HG02588 (cell line): ENCODE measurements at regions not wholly inside any gene's neighbourhood (a gene's known extent, or its start where the extent isn't known, plus 50 kb on each side); places are given as distances from the start of the nearest gene placed in this dataset.
"Not testable (repeated sequence)": the region's sequence is repeated elsewhere in the genome, so short reads cannot be mapped to it uniquely, and the experiment has no call there.

Experiments
- ATAC-seq: cut with Tn5 transposase; IDR thresholded peaks from one replicate; pipeline ENCODE4 v1.9.1; 2021; ENCODE audit warnings: mild to moderate bottlenecking, moderate library complexity; ENCODE audit not compliant: unreplicated experiment

DNA sequence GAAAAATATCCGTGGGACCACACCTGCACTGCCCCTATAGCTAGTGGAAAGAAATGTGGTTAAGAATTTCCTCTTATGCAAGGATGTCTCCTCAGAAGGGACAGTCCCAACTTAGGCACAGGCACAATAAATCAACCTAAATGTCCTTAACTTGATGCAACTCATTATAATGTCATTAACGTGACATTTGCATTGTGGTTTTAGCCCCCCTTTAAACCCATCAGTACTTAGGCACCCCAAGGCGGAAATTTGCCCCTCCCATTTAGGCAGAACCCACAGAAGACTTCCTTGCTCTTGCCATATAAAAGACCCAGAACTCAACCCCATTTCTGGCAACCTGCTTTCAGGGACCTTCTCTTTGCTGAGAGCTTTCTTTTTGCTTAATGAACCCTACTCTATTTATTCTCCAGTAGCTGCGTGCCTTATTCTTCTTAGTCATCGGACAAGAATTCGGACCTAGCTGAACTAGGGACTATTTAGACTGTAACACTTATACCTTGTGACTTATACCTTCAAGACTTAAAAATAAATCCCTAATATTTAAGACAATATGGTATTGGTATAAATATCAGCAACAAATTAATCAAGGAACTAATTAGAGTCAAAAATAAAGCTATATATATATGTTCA is 1281.6 kb upstream of the TMEFF2 start:
- no peak for ATAC-seq

DNA sequence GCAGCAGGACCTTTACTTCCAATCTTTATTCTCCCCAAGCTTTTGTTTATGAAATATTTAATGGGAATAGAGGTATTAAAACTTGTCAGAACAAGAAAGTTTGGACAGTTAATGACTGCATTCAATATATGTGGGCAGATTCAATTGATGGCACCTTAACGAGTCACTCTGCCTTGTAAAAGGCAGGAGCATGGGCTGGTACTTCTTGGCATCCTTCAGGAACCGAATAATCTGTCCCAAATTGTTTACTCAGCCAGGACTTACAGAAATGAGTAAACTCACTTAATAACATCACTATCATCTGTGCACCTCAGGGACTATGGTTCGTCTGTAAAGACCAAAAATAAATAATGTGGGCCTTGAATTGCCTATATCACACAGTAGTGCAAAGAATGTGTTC is 1280.3 kb upstream of the TMEFF2 start:
- no peak for ATAC-seq

DNA sequence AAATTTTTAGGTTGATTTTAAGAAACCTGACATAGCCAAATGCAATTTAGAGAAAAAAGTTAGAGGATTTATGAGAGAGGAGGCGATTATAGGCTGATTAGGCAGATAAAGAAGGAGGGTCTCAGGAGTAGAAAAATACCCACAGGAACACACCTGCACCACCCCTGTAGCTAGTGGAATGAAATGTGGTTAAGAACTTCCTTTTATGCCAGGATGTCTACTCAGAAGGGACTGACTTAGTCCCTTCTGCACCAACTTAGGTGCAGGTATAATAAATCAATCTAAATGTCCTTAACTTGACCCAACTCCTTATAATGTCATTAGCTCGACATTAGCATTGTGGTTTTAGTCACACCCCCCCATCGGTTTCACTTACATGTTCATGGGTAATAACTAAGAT is 1274.5 kb upstream of the TMEFF2 start:
- no peak for ATAC-seq

DNA sequence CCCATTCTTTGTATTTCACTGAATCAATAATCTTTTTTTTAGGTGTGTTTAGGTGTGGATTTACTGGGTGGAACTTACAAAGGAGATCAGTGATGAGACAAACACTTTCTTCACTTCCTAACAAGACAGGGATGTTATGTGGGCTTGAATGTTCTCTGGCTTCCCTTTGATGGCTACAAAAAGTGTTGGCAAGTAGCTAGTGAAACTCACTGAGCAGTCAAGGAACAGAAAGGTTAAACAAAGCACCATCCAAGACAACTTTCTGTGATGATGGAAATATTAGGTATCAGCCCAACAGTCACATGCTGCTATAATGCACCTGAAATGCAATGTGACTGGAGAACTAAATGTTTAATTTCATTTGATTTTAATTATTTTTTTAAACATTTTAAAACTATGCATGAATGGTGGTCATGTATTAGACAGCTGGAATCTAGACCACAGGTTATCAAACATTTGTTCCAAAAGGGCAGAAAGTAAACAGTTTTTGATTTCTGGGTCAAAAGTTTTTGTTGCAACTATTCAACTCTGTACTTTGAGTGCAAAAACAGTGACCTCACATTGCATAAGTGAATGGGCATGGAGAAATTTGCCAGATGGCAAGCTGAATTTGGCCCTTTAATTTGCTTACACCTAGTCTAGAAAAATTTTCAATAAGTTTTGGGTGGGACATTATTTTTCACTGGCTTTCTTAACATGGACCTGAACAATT is 1272.7 kb upstream of the TMEFF2 start:
- no peak for ATAC-seq

DNA sequence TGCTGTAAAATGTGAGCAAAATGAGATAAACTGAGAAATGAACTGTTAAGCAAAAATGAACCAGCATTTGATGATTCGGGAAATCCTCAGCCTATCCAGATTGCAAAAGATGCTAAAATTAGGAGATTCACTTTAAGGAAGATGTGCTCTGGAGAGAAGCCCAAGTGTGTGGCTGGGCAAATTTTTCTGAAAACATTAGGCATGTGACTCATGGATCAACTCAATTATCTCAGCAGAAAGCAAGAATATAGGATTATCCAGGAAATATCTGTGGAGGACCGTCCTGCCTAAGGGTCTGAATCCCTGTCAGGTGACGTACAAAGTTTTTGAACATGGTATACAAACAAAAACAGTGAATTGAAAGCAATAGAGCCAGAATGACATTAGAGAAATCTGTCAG is 1268.3 kb upstream of the TMEFF2 start:
- ATAC-seq, result no peak

DNA sequence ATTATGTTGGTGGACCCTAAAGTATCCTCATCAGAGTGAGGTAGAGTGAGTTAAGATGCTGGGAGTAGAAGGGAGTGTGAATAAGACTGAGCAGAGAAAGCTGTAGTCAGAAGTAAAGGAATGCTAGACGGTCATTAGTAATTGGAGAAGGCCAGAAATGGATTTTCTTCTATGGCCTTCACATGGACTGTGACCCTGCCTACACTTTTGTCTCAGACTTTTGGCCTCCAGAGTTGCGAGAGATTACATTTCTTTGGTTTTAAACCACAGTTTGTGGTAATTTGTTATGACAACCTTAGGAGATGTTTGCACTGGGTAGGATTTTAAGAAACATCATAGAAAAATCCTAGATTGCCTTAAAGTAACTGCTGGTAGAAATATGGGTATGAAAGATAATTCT is 1267.7 kb upstream of the TMEFF2 start:
- ATAC-seq, result no peak

DNA sequence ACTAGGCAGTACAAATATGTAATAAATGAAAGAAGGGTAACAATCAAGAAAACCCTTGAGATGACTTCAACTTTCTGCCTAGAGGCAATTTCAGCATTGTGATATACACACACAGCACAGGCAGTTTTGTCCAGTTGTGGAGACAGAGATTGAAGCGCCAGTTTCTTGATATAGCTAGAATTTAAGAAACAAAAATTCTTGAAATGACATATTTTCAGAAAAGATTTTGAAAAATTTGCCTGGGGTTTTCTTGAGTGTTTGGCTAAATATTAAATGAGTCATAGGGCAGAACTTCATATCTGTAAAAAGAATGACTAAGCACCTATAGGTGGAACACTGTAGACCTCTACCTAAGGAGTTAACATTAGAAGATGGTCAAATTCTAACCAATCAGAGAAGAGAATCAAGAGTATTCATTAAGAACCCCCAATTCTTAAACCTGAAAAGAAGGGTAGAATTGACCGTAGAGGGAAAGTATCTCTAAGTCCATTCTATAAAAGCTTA is 1266.8 kb upstream of the TMEFF2 start:
- no peak for ATAC-seq

DNA sequence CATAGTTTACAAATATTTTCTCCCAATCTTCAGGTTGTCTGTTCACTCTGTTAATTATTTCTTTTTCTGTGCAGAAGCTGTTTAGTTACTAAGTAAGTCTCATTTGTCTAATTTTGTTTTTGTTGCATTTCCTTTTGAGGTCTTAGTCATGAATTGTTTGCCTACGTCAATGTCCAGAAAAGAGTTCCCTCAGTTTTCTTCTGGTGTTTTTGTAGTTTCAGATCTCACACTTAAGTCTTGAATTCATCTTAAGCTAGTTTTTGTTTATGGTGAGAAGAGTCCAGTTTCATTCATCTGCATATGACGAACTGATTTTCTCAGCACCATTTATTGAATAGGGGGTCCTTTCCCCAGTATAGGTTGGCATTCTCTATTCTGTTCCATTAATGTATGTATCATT is 1252.2 kb upstream of the TMEFF2 start:
- no peak for ATAC-seq

DNA sequence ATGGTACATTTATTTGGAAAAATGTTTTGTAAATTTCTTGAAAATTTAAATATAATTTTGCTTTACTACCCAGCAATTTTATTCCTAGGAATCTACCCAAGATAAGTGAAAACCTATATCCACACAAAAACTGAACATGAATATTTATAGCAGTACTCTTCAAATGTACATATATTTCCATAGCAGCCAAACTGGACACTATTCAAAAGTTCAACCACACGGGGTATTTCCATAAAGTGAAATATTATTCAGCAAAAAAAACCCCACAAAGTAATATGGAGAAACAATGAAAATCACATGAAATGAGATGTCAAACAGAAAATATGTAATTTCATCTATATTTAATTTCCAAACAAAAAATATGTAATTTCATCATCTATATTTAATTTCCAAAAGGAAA is 1247.6 kb upstream of the TMEFF2 start:
- ATAC-seq, result no peak

DNA sequence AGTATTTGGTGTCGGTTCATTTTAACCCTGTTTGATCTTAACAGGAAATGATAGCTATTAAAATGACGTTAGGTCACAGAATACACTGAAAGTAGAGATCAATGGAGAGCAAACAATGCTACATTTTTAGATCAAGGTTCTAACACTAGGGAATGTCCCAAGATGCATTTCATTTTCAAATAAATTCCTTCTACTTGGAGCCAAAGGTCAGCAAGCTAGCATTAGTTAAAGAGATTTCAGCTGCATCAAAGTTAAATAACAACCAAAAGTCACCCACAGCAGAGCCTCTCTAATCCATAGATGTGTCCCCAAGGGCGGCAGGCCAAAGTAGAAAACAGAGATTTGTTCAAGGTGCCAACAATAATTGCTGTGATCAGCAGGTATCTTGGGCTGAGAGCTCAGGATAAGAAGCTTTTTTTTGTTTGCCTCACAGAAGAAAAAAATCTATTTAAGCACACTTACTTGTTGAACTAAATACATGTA is 1233.6 kb upstream of the TMEFF2 start:
- ATAC-seq, result no peak

DNA sequence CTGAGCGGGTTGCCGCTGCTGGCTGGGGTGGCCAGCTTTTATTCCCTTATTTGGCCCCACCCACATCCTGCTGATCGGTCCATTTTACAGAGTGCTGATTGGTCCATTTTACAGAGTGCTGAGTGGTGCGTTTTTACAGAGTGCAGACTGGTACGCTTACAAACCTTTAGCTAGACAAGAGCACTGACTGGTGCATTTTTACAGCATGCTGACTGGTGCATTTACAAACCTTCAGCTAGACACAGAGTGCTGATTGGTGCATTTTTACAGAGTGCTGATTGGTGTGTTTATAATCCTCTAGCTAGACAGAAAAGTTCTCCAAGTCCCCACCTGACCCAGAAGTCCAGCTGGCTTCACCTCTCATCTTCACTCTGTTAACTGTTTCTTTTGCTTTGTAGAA is 1217.6 kb upstream of the TMEFF2 start:
- not testable (repeated sequence) for ATAC-seq

DNA sequence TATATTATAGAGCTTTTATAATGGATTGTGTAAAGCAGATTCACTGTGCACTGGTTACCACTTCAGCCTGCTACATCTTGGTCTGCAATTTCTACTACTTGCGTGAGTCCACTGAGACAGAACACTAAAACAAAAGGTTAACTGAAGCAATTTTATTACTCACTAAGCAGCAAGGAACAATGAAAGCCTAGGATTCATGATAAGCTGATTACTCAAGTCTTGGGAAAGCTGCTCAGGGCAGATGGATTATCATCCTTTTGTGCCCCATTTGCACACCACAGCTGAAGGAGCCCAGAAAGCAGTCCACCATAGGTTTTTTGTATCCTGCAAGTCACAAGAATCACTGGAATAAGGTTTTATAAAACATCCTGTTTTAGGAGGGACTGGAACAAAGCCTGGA is 1215.2 kb upstream of the TMEFF2 start:
- ATAC-seq, result no peak

DNA sequence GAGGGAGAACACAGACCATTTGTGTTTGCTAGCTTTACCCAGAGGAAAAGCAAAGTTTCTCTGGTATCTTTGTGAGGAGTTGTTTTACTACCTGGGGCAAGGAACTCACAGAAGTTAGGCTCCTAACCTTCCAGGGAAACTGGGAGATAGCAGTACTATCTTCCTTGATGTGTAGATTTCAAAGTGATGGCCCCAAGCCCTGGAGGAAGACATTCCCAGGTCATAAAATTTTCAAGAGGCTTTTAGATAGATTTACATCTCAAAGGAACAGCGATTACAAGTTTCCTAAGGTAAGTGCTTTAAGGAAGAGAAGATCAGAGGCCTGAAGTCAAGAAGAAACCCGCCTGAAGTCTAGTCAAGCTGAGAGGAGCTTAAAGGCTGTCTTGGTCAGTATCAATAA is 1187.8 kb upstream of the TMEFF2 start:
- no peak for ATAC-seq

DNA sequence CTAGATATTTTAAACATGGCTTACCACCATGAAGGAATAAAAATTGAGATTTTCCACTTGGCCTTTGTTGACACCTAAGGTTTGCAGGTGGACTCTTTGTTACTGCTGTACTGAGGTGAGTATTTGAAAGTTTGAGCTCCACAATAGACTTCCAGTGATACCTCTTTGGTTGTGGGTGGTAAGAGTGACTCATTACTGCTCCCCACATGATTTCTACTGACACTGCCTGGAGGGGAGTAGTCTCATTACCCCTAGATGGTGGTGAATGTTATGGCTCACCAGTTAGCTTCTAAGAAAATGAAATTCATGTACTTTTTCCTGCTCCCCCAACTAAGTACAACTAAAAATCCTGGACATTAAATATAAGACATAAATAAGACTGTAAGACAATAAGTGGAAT is 1183.1 kb upstream of the TMEFF2 start:
- no peak for ATAC-seq

DNA sequence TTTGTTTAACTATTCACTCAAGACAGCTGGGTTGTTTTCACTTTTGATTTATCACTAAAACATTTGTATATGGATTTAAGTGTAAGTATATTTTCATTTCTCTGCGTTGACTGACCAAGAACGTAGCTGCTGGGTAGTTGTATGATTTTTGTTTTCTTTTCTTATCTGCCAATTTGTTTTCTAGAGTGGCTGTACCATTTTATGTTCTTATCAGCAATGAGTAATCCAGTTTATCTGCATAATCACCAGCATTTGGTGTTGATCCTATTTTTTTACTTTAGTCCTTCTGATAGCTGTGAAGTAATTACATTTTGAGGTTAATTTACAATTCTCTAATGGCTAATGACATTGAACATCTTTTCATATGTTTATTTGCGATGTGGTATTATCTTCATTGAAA is 1178.4 kb upstream of the TMEFF2 start:
- no peak for ATAC-seq

DNA sequence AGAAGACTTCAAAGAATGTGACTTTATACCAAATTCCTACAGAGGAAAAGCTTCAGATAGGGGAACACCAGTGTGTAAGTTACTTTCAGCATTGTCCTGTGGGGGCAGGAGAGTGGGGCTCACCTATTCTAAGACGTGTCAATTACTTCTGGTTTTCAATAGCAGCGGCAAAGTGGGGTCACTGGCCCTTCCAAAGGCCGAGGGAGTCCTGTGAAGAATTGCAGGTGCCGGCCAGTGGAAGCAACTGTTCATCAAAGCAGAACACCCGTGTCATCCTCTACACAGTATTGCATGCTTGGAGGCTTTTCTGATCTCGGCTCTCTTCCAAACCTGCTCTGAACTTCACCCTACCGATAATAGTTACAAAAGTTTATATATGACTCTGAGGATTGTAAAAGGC is 1176.5 kb upstream of the TMEFF2 start:
- ATAC-seq, result no peak

DNA sequence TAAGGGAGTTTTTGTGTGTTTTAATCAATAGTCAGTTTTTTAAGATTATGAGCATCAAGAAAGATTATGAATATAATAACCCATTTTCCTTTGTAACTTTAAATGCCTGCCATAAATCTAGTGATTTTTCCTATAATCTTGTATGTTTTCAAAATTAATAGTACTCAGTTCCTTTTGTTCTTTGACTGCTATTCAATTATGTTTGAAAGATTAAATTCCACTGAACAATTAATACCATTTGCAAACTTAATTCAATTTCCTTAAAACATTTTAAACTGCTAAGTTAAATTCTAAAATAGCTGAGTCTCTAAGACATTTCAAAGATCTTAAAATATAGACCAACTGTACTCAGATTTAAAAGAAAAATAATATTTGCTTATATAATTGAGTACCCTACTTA is 1173.9 kb upstream of the TMEFF2 start:
- ATAC-seq, result no peak

DNA sequence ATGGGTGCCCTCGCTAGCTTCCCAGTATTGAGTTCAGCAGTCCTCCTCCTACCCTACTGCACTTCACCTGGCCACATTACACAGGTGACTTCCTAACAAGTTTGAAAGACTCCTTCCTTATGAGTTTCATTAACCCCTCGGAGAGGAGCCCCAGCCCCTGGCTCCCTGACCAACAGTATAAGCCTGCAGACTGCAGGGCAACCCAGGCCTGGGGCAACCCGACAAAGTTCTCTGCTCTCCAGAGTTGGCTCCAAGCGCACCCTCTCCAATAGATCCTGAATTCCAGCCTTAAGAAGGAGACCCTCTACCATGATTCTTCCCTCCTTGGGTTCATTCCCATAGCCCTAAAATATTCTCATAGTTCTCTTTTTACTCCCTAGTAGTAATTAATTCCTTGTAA is 1162.8 kb upstream of the TMEFF2 start:
- no peak for ATAC-seq

DNA sequence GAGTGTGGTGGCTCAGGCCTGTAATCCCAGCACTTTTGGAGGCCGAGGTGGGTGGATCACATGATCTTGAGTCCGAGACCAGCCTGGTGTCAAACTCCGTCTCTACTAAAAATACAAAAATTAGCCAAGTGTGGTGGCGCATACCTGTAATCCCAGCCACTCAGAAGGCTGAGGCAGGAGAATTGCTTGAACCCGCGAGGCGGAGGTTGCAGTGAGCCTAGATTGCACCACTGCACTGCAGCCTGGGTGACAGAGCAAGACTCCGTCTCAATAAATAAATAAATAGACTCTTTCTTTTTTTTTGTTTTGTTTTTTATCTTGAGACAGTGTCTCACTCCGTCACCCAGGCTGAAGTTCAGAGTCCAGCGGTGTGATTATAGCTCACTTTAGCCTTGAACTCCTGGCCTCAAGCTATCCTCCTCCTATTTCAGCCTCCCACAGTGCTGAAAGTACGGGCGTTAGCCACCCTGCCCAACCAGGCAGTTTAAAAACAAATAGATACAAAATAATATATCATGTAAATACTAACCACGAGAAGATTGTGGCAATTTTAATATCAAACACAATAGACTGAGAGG is 1158.0 kb upstream of the TMEFF2 start:
- not testable (repeated sequence) for ATAC-seq

DNA sequence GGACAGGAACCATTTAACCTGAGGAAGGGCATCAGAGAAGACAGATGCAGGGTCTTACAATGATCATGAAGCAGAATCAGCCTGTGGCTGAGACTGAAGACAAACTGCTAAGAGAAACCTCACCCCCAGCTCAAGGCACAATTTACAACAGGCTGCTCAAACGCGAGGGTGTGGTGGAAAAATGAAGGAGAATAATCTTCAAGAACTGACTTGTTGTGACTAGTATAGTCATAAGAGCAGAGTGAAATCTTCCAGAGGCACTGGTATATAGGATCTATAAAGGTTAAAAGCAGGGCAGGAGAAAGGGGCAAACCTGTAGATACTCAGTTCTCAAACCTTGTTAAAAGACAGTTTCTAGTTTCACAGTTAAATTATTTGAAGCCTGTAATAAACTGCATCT is 1155.8 kb upstream of the TMEFF2 start:
- no peak for ATAC-seq

DNA sequence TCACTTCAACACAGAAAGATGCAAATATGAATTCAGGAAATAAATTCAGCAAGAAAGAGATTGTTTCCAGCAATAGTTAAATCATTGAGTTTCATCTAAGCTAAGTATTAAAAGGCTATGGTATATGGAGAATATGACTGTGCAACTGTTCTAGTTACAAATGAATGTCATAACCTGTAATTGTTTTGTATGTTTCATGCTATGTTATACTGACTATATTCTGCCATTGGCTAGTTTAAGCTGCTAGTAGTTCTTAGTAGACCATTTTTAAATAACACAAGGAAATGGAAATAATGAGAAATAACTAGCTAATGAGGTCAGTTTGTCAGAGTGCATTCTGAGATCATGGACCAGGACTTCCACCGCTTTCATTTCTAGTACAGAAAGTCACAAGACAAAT is 1154.9 kb upstream of the TMEFF2 start:
- ATAC-seq, result no peak

DNA sequence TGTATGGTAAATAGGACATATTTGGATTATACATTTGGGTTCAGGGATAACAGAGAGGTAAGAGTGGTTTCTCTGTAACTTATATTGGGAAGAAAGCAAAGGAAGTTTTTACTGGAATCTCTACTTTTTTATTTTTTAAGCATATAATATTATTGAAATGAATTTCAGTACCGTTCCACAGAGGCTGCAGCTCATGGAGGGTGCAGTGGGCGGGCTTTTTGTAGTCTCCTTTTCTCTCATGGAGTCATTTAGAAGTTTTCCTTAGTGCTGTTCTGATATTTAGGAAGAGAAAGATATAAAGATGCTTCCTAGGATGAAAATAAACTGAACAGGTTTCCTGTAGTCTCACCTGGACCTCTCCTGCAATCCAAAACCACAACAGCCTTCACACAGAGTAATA is 1153.3 kb upstream of the TMEFF2 start:
- ATAC-seq, result no peak
